Hepatocyte (in vitro differentiated cells): ENCODE measurements at regions not wholly inside any gene's neighbourhood (a gene's known extent, or its start where the extent isn't known, plus 50 kb on each side); places are given as distances from the start of the nearest gene placed in this dataset.

Experiments
- DNase-seq: peaks from one replicate; pipeline ENCODE4 v3.0.0-alpha.2; 2016; ENCODE audit warnings: low spot score
- H2AFZ ChIP-seq: fragments of 200-600 bp; sonication (generic); 2 replicates; pipeline ENCODE4 v1.6.0; 2016; ENCODE audit warnings: antibody characterized with exemption, mild to moderate bottlenecking
- H3K27ac ChIP-seq: fragments of 200-600 bp; sonication (generic); 2 replicates; pipeline ENCODE4 v1.5.1; 2016; ENCODE audit warnings: mild to moderate bottlenecking
- H3K27me3 ChIP-seq: fragments of 200-600 bp; sonication (generic); 2 replicates; pipeline ENCODE4 v1.6.1; 2016
- H3K36me3 ChIP-seq: fragments of 200-600 bp; sonication (generic); replicated peaks from 2 replicates; pipeline ENCODE4 v1.5.1; 2016; ENCODE audit warnings: low read depth; ENCODE audit not compliant: insufficient read depth
- H3K4me1 ChIP-seq: fragments of 200-600 bp; sonication (generic); 2 replicates; pipeline ENCODE4 v1.5.1; 2016; ENCODE audit warnings: mild to moderate bottlenecking, moderate library complexity; ENCODE audit not compliant: insufficient read depth
- H3K4me2 ChIP-seq: fragments of 200-600 bp; sonication (generic); 2 replicates; pipeline ENCODE4 v1.6.0; 2016
- H3K4me3 ChIP-seq: fragments of 200-600 bp; sonication (generic); 2 replicates; pipeline ENCODE4 v1.5.1; 2016; ENCODE audit warnings: mild to moderate bottlenecking
- H3K79me2 ChIP-seq: fragments of 200-600 bp; sonication (generic); 2 replicates; pipeline ENCODE4 v1.6.0; 2017; ENCODE audit warnings: mild to moderate bottlenecking
- H3K9me2 ChIP-seq: fragments of 200-600 bp; sonication (generic); replicated peaks from 2 replicates; pipeline ENCODE4 v1.6.0; 2017; ENCODE audit warnings: mild to moderate bottlenecking; ENCODE audit not compliant: insufficient read depth
- H3K9me3 ChIP-seq: fragments of 200-600 bp; sonication (generic); 2 replicates; pipeline ENCODE4 v1.5.1; 2016; ENCODE audit warnings: low read depth, mild to moderate bottlenecking
- H4K20me1 ChIP-seq: fragments of 200-600 bp; sonication (generic); 2 replicates; pipeline ENCODE4 v1.6.0; 2016; ENCODE audit warnings: mild to moderate bottlenecking; ENCODE audit not compliant: insufficient read depth, poor library complexity, severe bottlenecking
- EZH2 ChIP-seq: fragments of 200-600 bp; sonication (generic); IDR thresholded peaks from 2 replicates; pipeline ENCODE4 v1.6.1; 2016; ENCODE audit warnings: antibody characterized with exemption, mild to moderate bottlenecking, borderline replicate concordance
- EZH2phosphoT487 ChIP-seq: fragments of 200-600 bp; sonication (generic); IDR thresholded peaks from one replicate; pipeline ENCODE4 v1.6.1; 2018; ENCODE audit warnings: antibody characterized with exemption, mild to moderate bottlenecking, low read depth, moderate library complexity; ENCODE audit not compliant: unreplicated experiment, severe bottlenecking
- WGBS: methylation state at CpG from one replicate; pipeline ENCODE4 v1.1.6; 2016; ENCODE audit warnings: low lambda C conversion rate; ENCODE audit errors: missing lambda C conversion rate; 5-methylcytosine and 5-hydroxymethylcytosine counted together
- TF ChIP-seq, protein P1 (sequence below): fragments of 200-600 bp; sonication (generic); IDR thresholded peaks from 2 replicates; pipeline ENCODE4 v1.5.1; 2016; ENCODE audit warnings: antibody characterized with exemption, mild to moderate bottlenecking; ENCODE audit not compliant: poor library complexity

GRCh38 chr11:134514354-134514951, 102.4 kb upstream of the B3GAT1 start:
- DNase-seq, result no peak
- H3K4me1 ChIP-seq, result no peaks in the 10 kb centered on the region
- H3K4me3 ChIP-seq, result no peak overlapping the region
- no peaks in the 10 kb centered on the region for H3K9me2 ChIP-seq
- H3K79me2 ChIP-seq, result no peaks in the 10 kb centered on the region
- no peaks in the 10 kb centered on the region for H3K27me3 ChIP-seq
- no peaks in the 10 kb centered on the region for H3K9me3 ChIP-seq
- no peak overlapping the region for H3K4me2 ChIP-seq
- H3K36me3 ChIP-seq, result no peaks in the 10 kb centered on the region
- no peak overlapping the region for H3K27ac ChIP-seq
- no peaks in the 10 kb centered on the region for H4K20me1 ChIP-seq
- no peak overlapping the region for H2AFZ ChIP-seq
- TF ChIP-seq, protein P1, sequence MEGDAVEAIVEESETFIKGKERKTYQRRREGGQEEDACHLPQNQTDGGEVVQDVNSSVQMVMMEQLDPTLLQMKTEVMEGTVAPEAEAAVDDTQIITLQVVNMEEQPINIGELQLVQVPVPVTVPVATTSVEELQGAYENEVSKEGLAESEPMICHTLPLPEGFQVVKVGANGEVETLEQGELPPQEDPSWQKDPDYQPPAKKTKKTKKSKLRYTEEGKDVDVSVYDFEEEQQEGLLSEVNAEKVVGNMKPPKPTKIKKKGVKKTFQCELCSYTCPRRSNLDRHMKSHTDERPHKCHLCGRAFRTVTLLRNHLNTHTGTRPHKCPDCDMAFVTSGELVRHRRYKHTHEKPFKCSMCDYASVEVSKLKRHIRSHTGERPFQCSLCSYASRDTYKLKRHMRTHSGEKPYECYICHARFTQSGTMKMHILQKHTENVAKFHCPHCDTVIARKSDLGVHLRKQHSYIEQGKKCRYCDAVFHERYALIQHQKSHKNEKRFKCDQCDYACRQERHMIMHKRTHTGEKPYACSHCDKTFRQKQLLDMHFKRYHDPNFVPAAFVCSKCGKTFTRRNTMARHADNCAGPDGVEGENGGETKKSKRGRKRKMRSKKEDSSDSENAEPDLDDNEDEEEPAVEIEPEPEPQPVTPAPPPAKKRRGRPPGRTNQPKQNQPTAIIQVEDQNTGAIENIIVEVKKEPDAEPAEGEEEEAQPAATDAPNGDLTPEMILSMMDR, result no peak
- TF ChIP-seq EZH2 (no peak), EZH2phosphoT487 (no peak)
- 87% methylated on average over 10 of the region's 10 CpGs for WGBS

DNA sequence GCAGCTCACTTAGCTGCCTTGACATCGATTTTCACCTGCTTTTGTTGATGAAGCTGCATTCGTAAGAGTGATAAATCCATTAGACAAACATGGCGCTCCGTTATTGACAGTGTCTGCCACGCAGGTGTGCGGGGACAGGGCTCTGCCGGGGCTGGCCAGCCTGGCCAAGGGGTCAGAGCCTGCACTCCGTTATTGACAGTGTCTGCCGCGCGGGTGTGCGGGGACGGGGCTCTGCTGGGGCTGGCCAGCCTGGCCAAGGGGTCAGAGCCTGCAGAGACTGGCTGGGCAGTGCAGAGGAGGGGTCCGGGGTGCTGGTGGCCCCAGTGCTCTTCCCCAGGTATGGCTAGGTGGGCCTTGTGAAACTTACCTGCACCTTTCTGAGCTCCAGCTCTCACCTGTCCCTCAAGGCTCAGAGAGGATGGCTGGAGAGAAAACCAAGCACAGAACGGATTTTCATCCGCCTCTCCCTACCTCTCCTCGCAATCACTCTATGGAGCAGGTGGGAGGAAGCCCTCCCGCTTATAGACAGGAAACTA, 101.6 kb upstream of the B3GAT1 start:
- Histone ChIP-seq H3K4me2 (no peak overlapping the region), H3K9me2 (no peaks in the 10 kb centered on the region), H3K36me3 (no peaks in the 10 kb centered on the region), H3K79me2 (no peaks in the 10 kb centered on the region), H2AFZ (no peak overlapping the region), H3K27me3 (no peaks in the 10 kb centered on the region), H3K4me3 (no peak overlapping the region), H4K20me1 (no peaks in the 10 kb centered on the region), H3K4me1 (no peaks in the 10 kb centered on the region), H3K9me3 (no peaks in the 10 kb centered on the region), H3K27ac (no peak overlapping the region)
- 84% methylated on average over 16 of the region's 18 CpGs for whole genome bisulfite sequencing
- DNase-seq, result no peak
- TF ChIP-seq, protein P1, result no peak
- TF ChIP-seq EZH2 (no peak), EZH2phosphoT487 (no peak)

GRCh38 chr11:134512571-134513538, 100.8 kb upstream of the B3GAT1 start:
- Histone ChIP-seq H3K4me1 (no peaks in the 10 kb centered on the region), H3K27me3 (no peaks in the 10 kb centered on the region), H2AFZ (no peak overlapping the region), H3K9me2 (no peaks in the 10 kb centered on the region), H3K36me3 (no peaks in the 10 kb centered on the region), H3K27ac (no peak overlapping the region), H3K4me2 (no peak overlapping the region), H3K4me3 (no peak overlapping the region), H4K20me1 (no peaks in the 10 kb centered on the region), H3K9me3 (no peaks in the 10 kb centered on the region), H3K79me2 (no peaks in the 10 kb centered on the region)
- no peak for DNase-seq
- TF ChIP-seq, protein P1, result no peak
- TF ChIP-seq EZH2 (no peak), EZH2phosphoT487 (no peak)
- 90% methylated on average over 21 of the region's 21 CpGs for WGBS
